Adrenal gland (tissue), 5 donors: ENCODE measurements at regions not wholly inside any gene's neighbourhood (a gene's known extent, or its start where the extent isn't known, plus 50 kb on each side); places are given as distances from the start of the nearest gene placed in this dataset.

ENCODE experiments used
- CTCF ChIP-seq, 6 experiments: fragments of 450-650 bp in 4 of 6; fragments of 200-600 bp in 2 of 6; sonication (generic) in 1 of 6; IDR thresholded peaks; 1 replicate in 5 of 6; 2 replicates in 1 of 6; pipeline versions ENCODE4 v1.5.1 to v1.8.0; 2016 to 2021; ENCODE audit warnings: antibody characterized with exemption in 6 of 6, mild to moderate bottlenecking in 2 of 6, moderate library complexity in 1 of 6
- POLR2A ChIP-seq, 2 donors: fragments of 450-650 bp; IDR thresholded peaks; one replicate each; pipeline ENCODE4 v1.6.1; 2017; ENCODE audit warnings: antibody characterized with exemption in 2 of 2, mild to moderate bottlenecking in 2 of 2, moderate library complexity in 1 of 2
- donor health status: DM: no; HTN: no; CAD: no.

- no peak for TF ChIP-seq POLR2A (IDR thresholded peaks at IDR 0.05)
- no peak for TF ChIP-seq CTCF (IDR thresholded peaks at IDR 0.05)
Observed at GRCh38 chr4:66490729-66491128, 820.4 kb upstream of the EPHA5 start.
